AG04450 (cell line): ENCODE measurements at regions not wholly inside any gene's neighbourhood (a gene's known extent, or its start where the extent isn't known, plus 50 kb on each side); places are given as distances from the start of the nearest gene placed in this dataset.

Experiments used
- CTCF ChIA-PET: fragments of 300-600, 350-600 bp; formaldehyde crosslinking; extraction: SDS; loops from one replicate; lab custom pipeline; 2022; ENCODE audit warnings: antibody characterized with exemption, inconsistent platforms; lab: Charles Lee
- POLR2A ChIA-PET: fragments of 350-600 bp; formaldehyde crosslinking; extraction: SDS; loops from one replicate; lab custom pipeline; 2021; ENCODE audit warnings: antibody characterized with exemption, inconsistent platforms; lab: Yijun Ruan, JAX
- DNase-seq: peaks from one replicate; pipeline ENCODE4 v3.0.0-alpha.2; 2011; ENCODE audit warnings: low read depth, low spot score
- H3K27ac ChIP-seq: one replicate; pipeline ENCODE4 v1.5.1; 2012; ENCODE audit warnings: low read depth, low read length, control low read depth
- H3K27me3 ChIP-seq: one replicate; pipeline ENCODE4 v1.6.0; 2012; ENCODE audit warnings: low read length; ENCODE audit not compliant: control insufficient read depth, insufficient read depth
- H3K4me3 ChIP-seq: 2 replicates; pipeline ENCODE4 v1.5.1; 2011; ENCODE audit warnings: mild to moderate bottlenecking, low read depth, low read length, control low read depth
- H3K9me3 ChIP-seq: 2 replicates; pipeline ENCODE4 v1.5.1; 2012; ENCODE audit warnings: low read length; ENCODE audit not compliant: control insufficient read depth, insufficient read depth
- TF ChIP-seq, protein P1 (sequence below): IDR thresholded peaks from 2 replicates; pipeline ENCODE4 v1.5.1; 2011; ENCODE audit warnings: low read depth, low read length, control low read depth, inconsistent platforms

DNA sequence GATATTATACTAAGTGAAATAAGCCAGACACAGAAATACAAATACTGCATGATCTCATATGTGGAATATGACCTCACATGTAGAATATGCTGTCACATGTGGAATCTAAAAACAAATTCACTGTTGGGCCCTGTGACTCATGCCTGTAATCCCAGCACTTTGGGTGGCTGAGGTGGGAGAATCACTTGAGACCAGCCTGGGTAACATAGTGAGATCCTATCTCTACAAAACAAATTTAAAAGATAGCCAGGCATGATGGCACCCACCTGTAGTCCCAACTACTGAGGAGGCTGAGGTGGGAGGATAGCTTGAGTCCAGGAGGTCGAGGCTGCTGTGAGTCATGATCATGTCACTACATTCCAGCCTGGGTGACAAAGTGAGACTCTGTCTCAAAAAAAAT lies 160.3 kb downstream of the PTEN start:
- no peak overlapping the region for H3K4me3 ChIP-seq
- no peak for DNase-seq
- ChIA-PET POLR2A (no interaction called here), CTCF (interaction anchor here (0.5 kb wide), 1 partner anchor 481 kb away, joined by 3 read pairs; no protein-coding TSS in a partner anchor)
- H3K27ac ChIP-seq, result no peak overlapping the region
- TF ChIP-seq, protein P1, sequence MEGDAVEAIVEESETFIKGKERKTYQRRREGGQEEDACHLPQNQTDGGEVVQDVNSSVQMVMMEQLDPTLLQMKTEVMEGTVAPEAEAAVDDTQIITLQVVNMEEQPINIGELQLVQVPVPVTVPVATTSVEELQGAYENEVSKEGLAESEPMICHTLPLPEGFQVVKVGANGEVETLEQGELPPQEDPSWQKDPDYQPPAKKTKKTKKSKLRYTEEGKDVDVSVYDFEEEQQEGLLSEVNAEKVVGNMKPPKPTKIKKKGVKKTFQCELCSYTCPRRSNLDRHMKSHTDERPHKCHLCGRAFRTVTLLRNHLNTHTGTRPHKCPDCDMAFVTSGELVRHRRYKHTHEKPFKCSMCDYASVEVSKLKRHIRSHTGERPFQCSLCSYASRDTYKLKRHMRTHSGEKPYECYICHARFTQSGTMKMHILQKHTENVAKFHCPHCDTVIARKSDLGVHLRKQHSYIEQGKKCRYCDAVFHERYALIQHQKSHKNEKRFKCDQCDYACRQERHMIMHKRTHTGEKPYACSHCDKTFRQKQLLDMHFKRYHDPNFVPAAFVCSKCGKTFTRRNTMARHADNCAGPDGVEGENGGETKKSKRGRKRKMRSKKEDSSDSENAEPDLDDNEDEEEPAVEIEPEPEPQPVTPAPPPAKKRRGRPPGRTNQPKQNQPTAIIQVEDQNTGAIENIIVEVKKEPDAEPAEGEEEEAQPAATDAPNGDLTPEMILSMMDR, result no peak
- no peaks in the 10 kb centered on the region for H3K9me3 ChIP-seq
- no peaks in the 10 kb centered on the region for H3K27me3 ChIP-seq

DNA sequence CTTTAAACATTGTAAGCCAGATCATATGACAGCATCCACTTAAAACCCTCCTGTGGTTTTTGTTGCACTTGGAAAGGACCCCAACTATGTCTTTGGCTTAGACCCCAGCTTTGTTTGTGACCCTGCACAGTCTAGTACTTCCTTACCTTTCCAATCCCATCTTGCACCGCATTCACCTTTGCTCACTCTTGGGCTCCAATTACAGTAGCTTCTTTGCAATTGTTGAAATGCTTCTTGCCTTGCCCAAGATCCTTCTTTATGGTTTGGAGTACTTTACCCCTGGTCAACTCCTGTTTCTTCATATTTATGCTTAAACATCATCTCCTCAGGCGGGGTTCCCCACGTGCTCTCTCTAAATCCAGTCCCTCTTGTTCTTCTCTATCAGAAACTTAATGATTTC lies 162.6 kb downstream of the PTEN start:
- no peaks in the 10 kb centered on the region for H3K9me3 ChIP-seq
- no peaks in the 10 kb centered on the region for H3K27me3 ChIP-seq
- no peak overlapping the region for H3K4me3 ChIP-seq
- DNase-seq, result no peak
- H3K27ac ChIP-seq, result no peak overlapping the region
- POLR2A ChIA-PET, result no interaction called here
- CTCF ChIA-PET, result no interaction called here
- TF ChIP-seq, protein P1, result no peak

DNA sequence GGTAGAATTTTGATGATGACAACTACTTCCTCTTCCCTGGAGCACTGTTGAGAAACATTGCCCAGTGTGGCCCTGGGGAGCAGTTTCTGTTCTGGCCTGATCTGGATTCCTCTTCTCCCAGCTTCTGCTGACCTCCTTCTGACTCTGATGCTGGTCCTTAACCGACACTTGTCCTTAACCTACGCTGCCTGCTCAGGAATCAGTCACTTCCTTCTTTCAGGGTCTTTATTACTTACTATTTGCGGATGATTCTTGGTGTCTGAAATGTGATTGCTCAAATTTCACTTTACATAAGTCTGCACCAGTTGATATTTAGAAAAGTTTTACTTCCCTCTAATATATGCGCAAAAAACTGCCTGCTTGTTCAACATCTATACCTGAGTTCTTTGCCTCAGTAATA lies 164.1 kb downstream of the PTEN start:
- no peaks in the 10 kb centered on the region for H3K9me3 ChIP-seq
- H3K4me3 ChIP-seq, result no peak overlapping the region
- no peak overlapping the region for H3K27ac ChIP-seq
- CTCF ChIA-PET, result no interaction called here
- TF ChIP-seq, protein P1, result no peak
- H3K27me3 ChIP-seq, result no peaks in the 10 kb centered on the region
- DNase-seq, result no peak
- POLR2A ChIA-PET, result no interaction called here

DNA sequence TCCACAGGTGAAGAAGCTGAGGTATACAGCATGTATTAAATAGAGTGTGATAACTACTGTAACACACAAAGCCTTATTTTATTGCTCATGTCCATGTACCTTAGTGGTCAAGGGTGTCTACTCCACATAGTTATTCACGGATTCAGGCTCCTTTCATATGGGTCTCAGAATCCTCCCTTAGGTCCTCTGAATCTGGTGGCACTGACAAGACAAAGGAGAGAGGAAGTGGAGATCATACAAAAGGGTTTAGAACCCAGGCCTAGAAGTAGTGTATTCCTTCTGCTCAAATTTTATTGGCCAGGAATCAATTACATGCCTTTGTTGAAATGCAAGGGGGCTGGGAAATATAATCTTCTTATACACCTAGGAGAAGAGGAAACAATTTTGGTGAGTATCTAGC lies 164.6 kb downstream of the PTEN start:
- POLR2A ChIA-PET, result no interaction called here
- no peaks in the 10 kb centered on the region for H3K27me3 ChIP-seq
- CTCF ChIA-PET, result no interaction called here
- TF ChIP-seq, protein P1, result no peak
- no peaks in the 10 kb centered on the region for H3K9me3 ChIP-seq
- H3K4me3 ChIP-seq, result no peak overlapping the region
- DNase-seq, result no peak
- H3K27ac ChIP-seq, result no peak overlapping the region

DNA sequence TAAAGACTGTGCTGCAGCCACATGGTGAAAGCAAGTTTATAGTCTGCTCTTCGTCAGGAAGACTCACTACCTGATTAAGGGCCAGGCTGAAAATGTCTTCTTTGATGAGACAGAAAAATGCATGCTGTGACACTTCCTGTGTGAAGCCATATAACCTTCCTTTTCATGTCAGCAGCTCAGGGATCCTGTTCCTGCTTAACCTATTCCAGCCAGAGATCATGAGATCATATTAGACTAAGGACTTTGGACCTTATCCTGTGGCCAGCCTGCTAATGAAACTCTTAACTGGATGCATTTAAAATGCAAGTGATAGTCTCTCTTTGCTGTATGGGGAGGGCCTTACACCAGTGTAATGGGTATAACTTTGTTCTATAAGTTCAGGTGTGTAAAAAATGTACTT lies 165.2 kb downstream of the PTEN start:
- TF ChIP-seq, protein P1, result no peak
- H3K4me3 ChIP-seq, result no peak overlapping the region
- ChIA-PET CTCF (no interaction called here), POLR2A (no interaction called here)
- H3K27ac ChIP-seq, result no peak overlapping the region
- DNase-seq, result no peak
- H3K27me3 ChIP-seq, result no peaks in the 10 kb centered on the region
- no peaks in the 10 kb centered on the region for H3K9me3 ChIP-seq
